Neuronal stem cell (in vitro differentiated cells): ENCODE measurements at regions not wholly inside any gene's neighbourhood (a gene's known extent, or its start where the extent isn't known, plus 50 kb on each side); places are given as distances from the start of the nearest gene placed in this dataset.
"Not testable (repeated sequence)": the region's sequence is repeated elsewhere in the genome, so short reads cannot be mapped to it uniquely, and the experiment has no call there.

Source experiments
- DNase-seq: peaks from one replicate; pipeline ENCODE4 v3.0.0-alpha.2; 2013; ENCODE audit warnings: low spot score
- H2AFZ ChIP-seq: one replicate; pipeline ENCODE4 v1.6.1; 2013; ENCODE audit warnings: mild to moderate bottlenecking, low read length, inconsistent platforms
- H2AK5ac ChIP-seq: 2 replicates; pipeline ENCODE4 v1.6.1; 2013; ENCODE audit warnings: low read depth, mild to moderate bottlenecking, inconsistent platforms, low read length, moderate library complexity, mixed read lengths
- H2BK120ac ChIP-seq: 2 replicates; pipeline ENCODE4 v1.6.1; 2013; ENCODE audit warnings: low read depth, mild to moderate bottlenecking, inconsistent platforms, low read length, moderate library complexity, mixed read lengths
- H2BK12ac ChIP-seq: one replicate; pipeline ENCODE4 v1.6.1; 2013; ENCODE audit warnings: low read length, inconsistent platforms
- H2BK15ac ChIP-seq: 2 replicates; pipeline ENCODE4 v1.6.1; 2013; ENCODE audit warnings: mild to moderate bottlenecking, low read length, inconsistent platforms, mixed read lengths
- H2BK5ac ChIP-seq: one replicate; pipeline ENCODE4 v1.6.1; 2013; ENCODE audit warnings: inconsistent platforms, mild to moderate bottlenecking, low read length, moderate library complexity
- H3K14ac ChIP-seq: one replicate; pipeline ENCODE4 v1.6.1; 2013; ENCODE audit warnings: low read length, inconsistent platforms
- H3K18ac ChIP-seq: 2 replicates; pipeline ENCODE4 v1.6.1; 2013; ENCODE audit warnings: low read length, inconsistent platforms
- H3K23ac ChIP-seq: 2 replicates; pipeline ENCODE4 v1.6.1; 2013; ENCODE audit warnings: low read depth, mild to moderate bottlenecking, mixed read lengths, low read length, inconsistent platforms; ENCODE audit not compliant: poor library complexity
- H3K27ac ChIP-seq: replicated peaks from 3 replicates; pipeline ENCODE4 v1.5.1; 2013; ENCODE audit warnings: low read length, inconsistent platforms
- H3K27me3 ChIP-seq, 3 experiments: 2 replicates each; pipeline ENCODE4 v1.6.1; 2013; ENCODE audit warnings: low read length in 3 of 3, mild to moderate bottlenecking in 2 of 3, inconsistent platforms in 1 of 3, low read depth in 1 of 3, mixed read lengths in 1 of 3, moderate library complexity in 1 of 3; ENCODE audit not compliant: control insufficient read depth in 3 of 3, insufficient read depth in 3 of 3
- H3K36me3 ChIP-seq, 2 donors: replicated peaks in 1 of 2; 2 replicates each; pipeline ENCODE4 v1.6.1; 2013; ENCODE audit warnings: low read length in 2 of 2; ENCODE audit not compliant: control insufficient read depth in 2 of 2, insufficient read depth in 2 of 2
- H3K4ac ChIP-seq: 2 replicates; pipeline ENCODE4 v1.6.1; 2013; ENCODE audit warnings: inconsistent platforms, mild to moderate bottlenecking, low read length, moderate library complexity
- H3K4me1 ChIP-seq, 2 donors: 1 replicate in 1 of 2; 2 replicates in 1 of 2; pipeline ENCODE4 v1.6.1; 2013; ENCODE audit warnings: low read length in 2 of 2, low read depth in 1 of 2; ENCODE audit not compliant: control insufficient read depth in 2 of 2, insufficient read depth in 1 of 2
- H3K4me2 ChIP-seq: one replicate; pipeline ENCODE4 v1.6.1; 2013; ENCODE audit warnings: mild to moderate bottlenecking, low read length, inconsistent platforms; ENCODE audit not compliant: insufficient read depth, poor library complexity, severe bottlenecking
- H3K4me3 ChIP-seq, 2 donors: 2 replicates each; pipeline ENCODE4 v1.5.1; 2013; ENCODE audit warnings: low read length in 2 of 2, mild to moderate bottlenecking in 2 of 2, inconsistent platforms in 1 of 2, moderate library complexity in 1 of 2
- H3K79me1 ChIP-seq: one replicate; pipeline ENCODE4 v1.6.1; 2013; ENCODE audit warnings: low read depth, mild to moderate bottlenecking, inconsistent platforms, low read length, moderate library complexity
- H3K9ac ChIP-seq: one replicate; pipeline ENCODE4 v1.6.1; 2013; ENCODE audit warnings: mild to moderate bottlenecking, low read depth, low read length, inconsistent platforms; ENCODE audit not compliant: poor library complexity
- H3K9me3 ChIP-seq, 2 donors: replicated peaks in 1 of 2; 2 replicates each; pipeline versions ENCODE3 to v1.6.1; 2013; ENCODE audit warnings: low read length in 2 of 2, mild to moderate bottlenecking in 2 of 2, inconsistent platforms in 1 of 2, low read depth in 1 of 2, mixed read lengths in 1 of 2, moderate library complexity in 1 of 2; ENCODE audit not compliant: control insufficient read depth in 2 of 2, insufficient read depth in 1 of 2
- H4K8ac ChIP-seq: one replicate; pipeline ENCODE4 v1.6.1; 2013; ENCODE audit warnings: low read depth, mild to moderate bottlenecking, inconsistent platforms, low read length, moderate library complexity
- H4K91ac ChIP-seq: one replicate; pipeline ENCODE4 v1.6.1; 2013; ENCODE audit warnings: low read length, low read depth, mild to moderate bottlenecking, inconsistent platforms; ENCODE audit not compliant: poor library complexity
- WGBS, 2 donors: extraction: QIAGEN DNeasy Blood & Tissue Kit; methylation state at CpG; one replicate each; pipeline ENCODE4 v1.1.7; 2013; ENCODE audit warnings: missing lambda C conversion rate in 2 of 2, mixed read lengths in 1 of 2; ENCODE audit not compliant: insufficient read length in 2 of 2, insufficient replicate concordance in 1 of 2; ENCODE audit errors: extremely low coverage in 2 of 2; 5-methylcytosine and 5-hydroxymethylcytosine counted together

GRCh38 chr2:58466804-58467203 is 225.7 kb upstream of the FANCL start:
- Histone ChIP-seq H2BK120ac (no peak overlapping the region), H3K4me3 (no peak overlapping the region), H4K8ac (no peak overlapping the region), H3K27me3 (no peaks in the 10 kb centered on the region), H3K9me3 (no peaks in the 10 kb centered on the region), H3K14ac (no peak overlapping the region), H3K23ac (no peak overlapping the region), H3K27ac (no peak overlapping the region), H3K79me1 (no peaks in the 10 kb centered on the region), H2BK5ac (no peak overlapping the region), H3K4me1 (no peaks in the 10 kb centered on the region), H2BK15ac (no peak overlapping the region), H2BK12ac (no peak overlapping the region), H3K4me2 (no peak overlapping the region), H3K36me3 (no peaks in the 10 kb centered on the region), H2AK5ac (no peak overlapping the region), H4K91ac (no peak overlapping the region), H3K9ac (no peak overlapping the region), H3K18ac (no peak overlapping the region), H3K4ac (no peak overlapping the region), H2AFZ (no peak overlapping the region)
- no CpG with 5 or more reads among the region's 1 CpG for WGBS, 2 donors
- no peak for DNase-seq

GRCh38 chr2:58466021-58466420 is 224.9 kb upstream of the FANCL start:
- H3K14ac ChIP-seq, H3K18ac ChIP-seq, H2BK120ac ChIP-seq, H2BK15ac ChIP-seq, DNase-seq, H3K79me1 ChIP-seq, H3K27me3 ChIP-seq, H3K4me1 ChIP-seq, H2AFZ ChIP-seq, H4K8ac ChIP-seq, H2BK5ac ChIP-seq, H3K27ac ChIP-seq, H3K4ac ChIP-seq, H4K91ac ChIP-seq, H3K36me3 ChIP-seq, H3K9ac ChIP-seq, H3K9me3 ChIP-seq, H3K23ac ChIP-seq, H3K4me3 ChIP-seq, H2AK5ac ChIP-seq, H3K4me2 ChIP-seq, H2BK12ac ChIP-seq: not testable (repeated sequence)
- no CpG with 5 or more reads among the region's 2 CpGs for WGBS, 2 donors

DNA sequence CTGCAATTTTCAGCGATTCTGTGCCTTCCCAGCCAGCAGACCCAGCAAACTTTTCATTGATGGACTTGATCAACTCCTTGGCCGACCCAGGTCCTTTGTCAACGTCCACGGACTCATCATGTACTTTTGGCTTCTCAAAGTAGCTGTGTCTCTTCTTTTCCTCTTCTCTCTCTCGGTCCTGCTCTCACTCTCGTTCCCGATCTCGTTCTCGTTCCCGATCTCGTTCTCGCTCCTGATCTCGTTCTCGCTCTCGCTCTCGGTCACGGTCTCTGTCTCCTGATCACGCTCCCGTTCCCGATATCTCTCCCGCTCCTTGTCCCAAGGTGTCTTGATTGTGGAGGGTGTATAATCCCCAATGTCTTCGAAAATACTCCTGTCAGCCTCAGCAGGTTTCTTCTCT is 219.5 kb upstream of the FANCL start:
- no peak overlapping the region for H3K14ac ChIP-seq
- H3K23ac ChIP-seq, result no peak overlapping the region
- no peak overlapping the region for H3K4me2 ChIP-seq
- DNase-seq, result no peak
- no peak overlapping the region for H2BK120ac ChIP-seq
- H3K18ac ChIP-seq, result no peak overlapping the region
- no peak overlapping the region for H2BK12ac ChIP-seq
- H3K4ac ChIP-seq, result no peak overlapping the region
- H3K27ac ChIP-seq, result no peak overlapping the region
- H3K36me3 ChIP-seq, result no peaks in the 10 kb centered on the region
- no peak overlapping the region for H4K91ac ChIP-seq
- no peaks in the 10 kb centered on the region for H3K79me1 ChIP-seq
- no peaks in the 10 kb centered on the region for H3K9me3 ChIP-seq
- H3K4me3 ChIP-seq, result no peak overlapping the region
- no peak overlapping the region for H2BK5ac ChIP-seq
- H3K27me3 ChIP-seq, result no peaks in the 10 kb centered on the region
- 99 to 100% methylated on average over 11 to 13 of the region's 22 CpGs for WGBS, 2 donors
- H3K9ac ChIP-seq, result no peak overlapping the region
- no peak overlapping the region for H2AFZ ChIP-seq
- no peaks in the 10 kb centered on the region for H3K4me1 ChIP-seq
- H2BK15ac ChIP-seq, result no peak overlapping the region
- H2AK5ac ChIP-seq, result no peak overlapping the region
- no peak overlapping the region for H4K8ac ChIP-seq

- Histone ChIP-seq H3K4me2 (no peak overlapping the region), H3K23ac (no peak overlapping the region), H3K9me3 (no peaks in the 10 kb centered on the region), H4K8ac (no peak overlapping the region), H4K91ac (no peak overlapping the region), H3K18ac (no peak overlapping the region), H2AFZ (peak overlapping the region; percentile 53), H2AK5ac (no peak overlapping the region), H3K4me3 (no peak overlapping the region), H2BK5ac (no peak overlapping the region), H3K27me3 (no peaks in the 10 kb centered on the region), H3K27ac (no peak overlapping the region), H3K14ac (no peak overlapping the region), H3K36me3 (no peaks in the 10 kb centered on the region), H3K79me1 (no peaks in the 10 kb centered on the region), H3K9ac (no peak overlapping the region), H2BK120ac (no peak overlapping the region), H2BK12ac (no peak overlapping the region), H3K4ac (no peak overlapping the region), H3K4me1 (peaks cover 0 to 5% of the 10 kb centered on the region in 2 donors), H2BK15ac (no peak overlapping the region)
- no peak for DNase-seq
- WGBS, 2 donors, result no CpG with 5 or more reads among the region's 3 CpGs
These were observed 208.3 kb upstream of the FANCL start for GRCh38 chr2:58449286-58450010.
